GM12875 (cell line): ENCODE measurements at regions not wholly inside any gene's neighbourhood (a gene's known extent, or its start where the extent isn't known, plus 50 kb on each side); places are given as distances from the start of the nearest gene placed in this dataset.
"Not testable (repeated sequence)": the region's sequence is repeated elsewhere in the genome, so short reads cannot be mapped to it uniquely, and the experiment has no call there.

Experiments used
- H3K4me3 ChIP-seq: one replicate; pipeline ENCODE4 v1.5.1; 2011; ENCODE audit warnings: low read depth, low read length, control low read depth
- TF ChIP-seq, protein P1 (sequence below): IDR thresholded peaks from 2 replicates; pipeline ENCODE4 v1.5.1; 2011; ENCODE audit warnings: low read depth, mild to moderate bottlenecking, control low read depth, inconsistent platforms, low read length, moderate library complexity, borderline replicate concordance; ENCODE audit not compliant: insufficient read depth

GRCh38 chr5:92023555-92023954 lies 640.4 kb upstream of the ARRDC3 start:
- TF ChIP-seq, protein P1, sequence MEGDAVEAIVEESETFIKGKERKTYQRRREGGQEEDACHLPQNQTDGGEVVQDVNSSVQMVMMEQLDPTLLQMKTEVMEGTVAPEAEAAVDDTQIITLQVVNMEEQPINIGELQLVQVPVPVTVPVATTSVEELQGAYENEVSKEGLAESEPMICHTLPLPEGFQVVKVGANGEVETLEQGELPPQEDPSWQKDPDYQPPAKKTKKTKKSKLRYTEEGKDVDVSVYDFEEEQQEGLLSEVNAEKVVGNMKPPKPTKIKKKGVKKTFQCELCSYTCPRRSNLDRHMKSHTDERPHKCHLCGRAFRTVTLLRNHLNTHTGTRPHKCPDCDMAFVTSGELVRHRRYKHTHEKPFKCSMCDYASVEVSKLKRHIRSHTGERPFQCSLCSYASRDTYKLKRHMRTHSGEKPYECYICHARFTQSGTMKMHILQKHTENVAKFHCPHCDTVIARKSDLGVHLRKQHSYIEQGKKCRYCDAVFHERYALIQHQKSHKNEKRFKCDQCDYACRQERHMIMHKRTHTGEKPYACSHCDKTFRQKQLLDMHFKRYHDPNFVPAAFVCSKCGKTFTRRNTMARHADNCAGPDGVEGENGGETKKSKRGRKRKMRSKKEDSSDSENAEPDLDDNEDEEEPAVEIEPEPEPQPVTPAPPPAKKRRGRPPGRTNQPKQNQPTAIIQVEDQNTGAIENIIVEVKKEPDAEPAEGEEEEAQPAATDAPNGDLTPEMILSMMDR = no peak
- no peak overlapping the region for H3K4me3 ChIP-seq

DNA sequence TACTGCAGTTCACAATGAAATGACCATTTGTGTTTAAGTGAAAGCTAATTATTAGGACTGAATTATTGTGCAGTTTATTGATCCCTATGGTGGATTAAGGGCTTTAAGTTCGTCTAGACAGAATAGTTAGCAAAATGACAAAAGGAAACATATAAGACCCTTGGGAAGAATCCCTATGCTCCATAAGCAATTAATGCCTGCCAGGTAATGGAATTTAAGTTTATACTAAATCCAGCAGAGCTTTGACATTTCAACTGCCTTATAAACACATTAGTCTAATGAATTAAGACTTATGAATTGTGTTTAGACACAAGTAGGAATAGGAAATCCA lies 640.0 kb upstream of the ARRDC3 start:
- TF ChIP-seq, protein P1 = no peak
- H3K4me3 ChIP-seq = no peak overlapping the region

DNA sequence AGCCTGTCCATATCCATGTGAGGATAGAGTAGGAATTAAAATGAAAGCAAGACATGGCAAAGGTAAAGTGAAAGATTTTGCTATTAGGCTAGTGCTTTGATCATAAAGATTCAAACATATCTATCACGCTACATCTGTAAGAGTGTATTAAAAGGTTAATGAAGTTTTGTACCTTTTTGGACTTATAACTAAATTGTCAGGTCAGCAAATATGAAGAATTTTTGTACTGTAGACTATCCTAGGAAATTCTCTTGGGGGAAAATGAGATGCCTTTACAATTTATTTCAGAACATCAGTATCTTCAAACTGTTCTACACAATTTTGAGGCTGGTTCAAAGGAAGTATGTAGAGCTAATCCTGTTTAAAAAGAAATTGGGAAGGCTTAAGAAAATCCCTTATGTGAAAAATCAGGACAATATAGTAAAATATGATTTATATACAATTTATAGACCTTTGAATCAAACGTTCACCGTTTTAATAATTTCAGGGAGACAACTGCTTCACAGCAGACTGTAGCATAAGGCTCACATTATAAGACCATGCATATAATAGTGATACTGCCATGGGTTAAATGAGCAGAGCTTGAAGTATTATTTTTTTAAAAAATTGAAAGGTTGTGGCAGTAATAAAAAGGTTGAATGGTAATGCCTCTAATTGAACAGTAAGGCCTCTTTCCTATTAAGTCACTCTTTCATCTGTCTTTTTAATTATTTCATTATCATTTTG lies 639.5 kb upstream of the ARRDC3 start:
- TF ChIP-seq, protein P1 = no peak

GRCh38 chr5:92019376-92019990 lies 636.4 kb upstream of the ARRDC3 start:
- H3K4me3 ChIP-seq = no peak overlapping the region
- TF ChIP-seq, protein P1 = no peak

More for the DNA sequence above, 639.5 kb upstream of the ARRDC3 start:
- H3K4me3 ChIP-seq = no peak overlapping the region

DNA sequence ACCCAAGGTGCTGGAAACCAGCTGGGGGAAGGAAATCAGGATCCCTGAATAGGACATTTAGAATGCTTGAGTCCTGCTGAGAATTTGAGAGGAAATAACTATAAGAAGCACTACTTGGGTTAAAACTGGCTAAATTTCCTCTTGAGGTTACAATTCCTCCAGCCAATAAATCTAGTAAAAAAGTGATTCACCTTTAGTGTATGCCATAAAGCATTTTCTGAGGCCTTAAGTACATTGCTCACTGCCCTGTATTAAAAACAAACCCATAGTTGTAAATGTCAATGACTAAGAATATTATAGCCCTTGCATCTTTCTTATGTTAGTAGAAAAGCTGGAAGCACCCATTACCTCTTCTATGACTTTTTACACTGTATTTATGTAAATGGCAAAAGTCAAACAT lies 634.7 kb upstream of the ARRDC3 start:
- H3K4me3 ChIP-seq = no peak overlapping the region
- TF ChIP-seq, protein P1 = no peak

DNA sequence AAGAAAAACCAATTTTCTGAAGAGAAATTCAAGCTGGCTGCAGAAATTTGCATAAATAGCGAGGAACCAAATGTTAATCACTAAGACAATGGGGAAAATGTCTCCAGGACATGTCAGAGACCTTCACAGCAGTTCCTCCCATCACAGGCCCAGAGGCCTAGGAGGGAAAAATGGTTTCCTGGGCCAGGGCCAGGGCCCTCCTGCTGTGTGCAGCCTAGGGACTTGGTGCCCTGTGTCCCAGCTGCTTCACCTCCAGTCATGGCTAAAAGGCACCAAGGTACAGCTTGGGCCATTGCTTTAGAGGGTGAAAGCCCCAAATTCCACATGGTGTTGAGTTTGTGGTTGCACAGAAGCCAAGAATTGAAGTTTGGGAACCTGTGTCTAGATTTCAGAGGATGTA lies 628.7 kb upstream of the ARRDC3 start:
- H3K4me3 ChIP-seq = not testable (repeated sequence)

GRCh38 chr5:92003806-92004205 lies 620.7 kb upstream of the ARRDC3 start:
- no peak overlapping the region for H3K4me3 ChIP-seq
- TF ChIP-seq, protein P1 = no peak
